ENCODE measurements at regions not wholly inside any gene's neighbourhood (a gene's known extent, or its start where the extent isn't known, plus 50 kb on each side); places are given as distances from the start of the nearest gene placed in this dataset.

DNA sequence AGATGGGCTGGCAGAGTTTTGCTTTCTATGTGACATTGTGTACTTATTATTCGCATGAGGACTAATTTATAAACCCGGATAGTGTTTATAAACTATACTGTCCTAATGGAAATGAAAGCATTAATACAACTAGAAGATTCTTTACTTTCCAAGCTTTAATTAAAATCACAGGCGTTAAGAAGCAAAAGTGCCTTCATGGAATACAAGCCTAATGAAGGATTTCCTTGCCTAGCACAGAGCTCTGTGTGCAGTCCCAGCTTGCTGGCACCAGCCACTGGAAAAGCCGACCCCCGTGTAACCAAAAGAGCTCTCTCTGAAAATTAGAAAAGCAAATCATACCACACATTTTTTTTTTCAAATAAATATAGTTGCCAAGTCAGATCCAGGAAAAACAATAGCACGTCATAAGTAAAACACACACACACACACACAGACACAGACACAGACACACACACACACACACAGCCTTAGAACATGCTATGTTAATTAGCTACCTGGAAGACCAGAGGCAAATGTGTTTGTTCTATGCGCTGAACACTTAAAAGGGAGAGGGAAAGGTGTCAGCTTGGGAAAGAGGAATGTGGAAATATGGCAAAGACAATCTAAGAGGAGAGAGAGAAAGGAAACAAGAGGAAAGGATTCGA is 1084.2 kb downstream of the TUSC7 start:
- H3K9me3 ChIP-seq = no peaks in the 10 kb centered on the region
- DNase-seq = no peak
- no peak for ATAC-seq
- no peak overlapping the region for H3K27ac ChIP-seq
- H3K4me3 ChIP-seq = no peak overlapping the region
- TF ChIP-seq, protein P1, sequence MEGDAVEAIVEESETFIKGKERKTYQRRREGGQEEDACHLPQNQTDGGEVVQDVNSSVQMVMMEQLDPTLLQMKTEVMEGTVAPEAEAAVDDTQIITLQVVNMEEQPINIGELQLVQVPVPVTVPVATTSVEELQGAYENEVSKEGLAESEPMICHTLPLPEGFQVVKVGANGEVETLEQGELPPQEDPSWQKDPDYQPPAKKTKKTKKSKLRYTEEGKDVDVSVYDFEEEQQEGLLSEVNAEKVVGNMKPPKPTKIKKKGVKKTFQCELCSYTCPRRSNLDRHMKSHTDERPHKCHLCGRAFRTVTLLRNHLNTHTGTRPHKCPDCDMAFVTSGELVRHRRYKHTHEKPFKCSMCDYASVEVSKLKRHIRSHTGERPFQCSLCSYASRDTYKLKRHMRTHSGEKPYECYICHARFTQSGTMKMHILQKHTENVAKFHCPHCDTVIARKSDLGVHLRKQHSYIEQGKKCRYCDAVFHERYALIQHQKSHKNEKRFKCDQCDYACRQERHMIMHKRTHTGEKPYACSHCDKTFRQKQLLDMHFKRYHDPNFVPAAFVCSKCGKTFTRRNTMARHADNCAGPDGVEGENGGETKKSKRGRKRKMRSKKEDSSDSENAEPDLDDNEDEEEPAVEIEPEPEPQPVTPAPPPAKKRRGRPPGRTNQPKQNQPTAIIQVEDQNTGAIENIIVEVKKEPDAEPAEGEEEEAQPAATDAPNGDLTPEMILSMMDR (IDR thresholded peaks at IDR 0.05 in 4 of 5, conservative IDR thresholded peaks at IDR 0.05 in 1 of 5) = no peak
- TF ChIP-seq POLR2A (IDR thresholded peaks at IDR 0.05) = no peak
- intact Hi-C loops (cut with DNase I; ENCODE audit: low total_unique reads) (no loop called here), in situ Hi-C loops (cut with MboI; ENCODE audit: low sequenced_read_pairs in 4 of 4) (no loop called here)
- no peaks in the 10 kb centered on the region for H3K36me3 ChIP-seq
- H3K27me3 ChIP-seq = no peaks in the 10 kb centered on the region
- H3K4me1 ChIP-seq = no peaks in the 10 kb centered on the region

DNA sequence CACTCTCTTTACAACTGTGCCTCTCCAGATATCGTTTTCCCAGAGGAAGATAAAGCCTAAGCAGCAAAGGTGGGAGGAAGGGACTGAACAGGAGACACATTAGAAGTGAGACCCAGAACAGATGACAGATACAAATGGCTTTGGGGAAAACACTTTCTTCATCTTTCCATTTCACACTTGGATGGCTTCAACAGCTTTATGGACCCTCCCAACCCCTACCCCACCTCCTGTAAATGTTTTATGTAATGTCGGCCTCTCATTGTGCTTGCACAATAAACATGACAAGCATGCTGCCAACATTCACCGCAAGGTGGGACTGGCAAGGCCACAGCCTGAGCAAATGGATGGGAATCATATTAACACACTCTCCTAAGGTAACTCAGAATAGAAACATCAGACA is 1088.6 kb downstream of the TUSC7 start:
- intact Hi-C loops (cut with DNase I; ENCODE audit: low total_unique reads) = no loop called here
- H3K9me3 ChIP-seq = no peaks in the 10 kb centered on the region
- H3K27ac ChIP-seq = no peak overlapping the region
- DNase-seq = no peak
- no peaks in the 10 kb centered on the region for H3K27me3 ChIP-seq
- in situ Hi-C loops (cut with MboI; ENCODE audit: low sequenced_read_pairs in 4 of 4) = no loop called here
- H3K4me3 ChIP-seq = no peak overlapping the region
- no peak for ATAC-seq
- H3K4me1 ChIP-seq = no peaks in the 10 kb centered on the region
- no peak for TF ChIP-seq POLR2A (IDR thresholded peaks at IDR 0.05)
- TF ChIP-seq, protein P1 (IDR thresholded peaks at IDR 0.05 in 4 of 5, conservative IDR thresholded peaks at IDR 0.05 in 1 of 5) = no peak
- H3K36me3 ChIP-seq = no peaks in the 10 kb centered on the region

DNA sequence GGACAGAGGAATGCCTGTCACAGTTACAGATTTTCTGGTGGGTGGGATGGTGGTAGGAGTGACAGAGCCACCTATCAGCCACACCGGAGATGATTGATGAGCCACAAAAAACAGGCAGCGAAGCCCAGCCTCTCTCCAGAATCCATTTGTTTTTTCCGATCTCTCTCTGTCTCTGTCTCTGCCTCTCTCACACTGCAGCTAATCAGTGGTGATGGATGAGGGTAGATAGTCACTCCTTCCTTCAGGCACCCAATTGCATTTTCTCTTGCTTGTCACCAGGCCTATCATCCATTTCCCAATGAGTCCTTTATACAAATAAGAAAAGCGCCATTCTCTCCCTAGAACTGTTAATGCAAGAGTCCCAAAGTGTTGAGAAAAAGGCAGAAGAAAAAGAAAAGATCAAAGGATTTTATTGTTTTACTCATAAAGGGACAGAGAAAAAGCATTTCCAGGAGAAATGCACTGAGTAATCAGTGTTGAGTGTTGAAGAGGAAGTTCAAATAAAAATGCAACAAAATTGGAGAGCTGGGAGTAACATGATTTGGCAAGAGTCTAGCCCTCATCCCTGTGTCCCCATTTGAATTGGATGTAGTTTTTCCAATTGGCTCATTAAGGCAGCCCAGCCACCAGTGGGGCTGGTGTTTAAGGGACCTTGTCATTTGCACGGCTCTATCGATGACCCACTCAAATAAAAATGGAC is 1089.3 kb downstream of the TUSC7 start:
- in situ Hi-C loops (cut with MboI; ENCODE audit: low sequenced_read_pairs in 4 of 4) (no loop called here), intact Hi-C loops (cut with DNase I; ENCODE audit: low total_unique reads) (no loop called here)
- Histone ChIP-seq H3K9me3 (no peaks in the 10 kb centered on the region), H3K4me3 (no peak overlapping the region), H3K27me3 (no peaks in the 10 kb centered on the region), H3K27ac (no peak overlapping the region), H3K4me1 (no peaks in the 10 kb centered on the region), H3K36me3 (no peaks in the 10 kb centered on the region)
- ATAC-seq (no peak), DNase-seq (no peak)
- TF ChIP-seq POLR2A (IDR thresholded peaks at IDR 0.05) = no peak
- TF ChIP-seq, protein P1 (IDR thresholded peaks at IDR 0.05 in 4 of 5, conservative IDR thresholded peaks at IDR 0.05 in 1 of 5) = no peak

DNA sequence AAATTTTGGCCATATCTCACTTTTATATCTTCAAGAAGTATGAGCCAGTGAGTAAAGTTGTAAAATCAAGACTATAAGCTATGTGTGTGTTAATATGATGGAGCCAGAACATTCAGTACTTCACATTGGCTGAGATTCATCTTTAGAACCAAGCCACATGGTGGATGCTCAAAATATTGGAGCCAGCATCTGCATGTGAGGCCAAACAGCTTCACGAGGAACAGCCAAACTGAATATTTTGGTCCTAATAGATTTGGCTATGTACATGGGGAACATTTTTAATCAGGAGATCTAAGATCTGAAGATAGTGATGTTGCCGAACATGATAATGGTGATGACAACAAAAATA is 1089.8 kb downstream of the TUSC7 start:
- TF ChIP-seq POLR2A (IDR thresholded peaks at IDR 0.05) = no peak
- TF ChIP-seq, protein P1 (IDR thresholded peaks at IDR 0.05 in 4 of 5, conservative IDR thresholded peaks at IDR 0.05 in 1 of 5) = no peak
- Histone ChIP-seq H3K27me3 (no peaks in the 10 kb centered on the region), H3K4me1 (no peaks in the 10 kb centered on the region), H3K36me3 (no peaks in the 10 kb centered on the region), H3K4me3 (no peak overlapping the region), H3K27ac (no peak overlapping the region), H3K9me3 (no peaks in the 10 kb centered on the region)
- no peak for DNase-seq
- ATAC-seq = no peak
- intact Hi-C loops (cut with DNase I; ENCODE audit: low total_unique reads) (no loop called here), in situ Hi-C loops (cut with MboI; ENCODE audit: low sequenced_read_pairs in 4 of 4) (no loop called here)

DNA sequence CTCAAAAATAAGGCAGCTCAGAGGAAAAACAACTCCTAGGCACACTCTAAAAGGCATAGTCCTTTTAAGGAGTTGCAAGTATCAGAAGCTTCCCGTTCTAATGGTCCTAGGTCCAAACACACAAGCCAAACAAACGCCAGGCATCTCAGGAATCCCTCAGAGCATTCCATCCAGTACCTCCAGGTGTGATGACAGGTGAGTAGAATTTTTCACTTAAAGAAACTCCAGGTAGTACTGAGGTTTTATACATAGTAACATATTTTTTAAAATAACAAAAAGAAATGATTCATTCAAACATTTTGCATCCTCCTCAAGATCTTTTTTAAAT is 1092.3 kb downstream of the TUSC7 start:
- Histone ChIP-seq H3K27ac (no peak overlapping the region), H3K27me3 (no peaks in the 10 kb centered on the region), H3K4me1 (no peaks in the 10 kb centered on the region), H3K36me3 (no peaks in the 10 kb centered on the region), H3K9me3 (no peaks in the 10 kb centered on the region), H3K4me3 (no peak overlapping the region)
- DNase-seq = no peak
- TF ChIP-seq POLR2A (IDR thresholded peaks at IDR 0.05) = no peak
- TF ChIP-seq, protein P1 (IDR thresholded peaks at IDR 0.05 in 4 of 5, conservative IDR thresholded peaks at IDR 0.05 in 1 of 5) = no peak
- ATAC-seq = no peak
- intact Hi-C loops (cut with DNase I; ENCODE audit: low total_unique reads) = no loop called here
- in situ Hi-C loops (cut with MboI; ENCODE audit: low sequenced_read_pairs in 4 of 4) = no loop called here

All from gastrocnemius medialis (tissue), 4 donors.